NCI-H2107 (cell line): ENCODE measurements at regions not wholly inside any gene's neighbourhood (a gene's known extent, or its start where the extent isn't known, plus 50 kb on each side); places are given as distances from the start of the nearest gene placed in this dataset.
"Not testable (repeated sequence)": the region's sequence is repeated elsewhere in the genome, so short reads cannot be mapped to it uniquely, and the experiment has no call there.

ENCODE experiments used
- DNase-seq: peaks from one replicate; lab custom pipeline; 2025; lab: John Stamatoyannopoulos, UW

- no peak for DNase-seq
These were observed 138.1 kb downstream of the SCG2 start for GRCh38 chr2:223464071-223464470.

GRCh38 chr2:223465793-223466192 is 136.4 kb downstream of the SCG2 start:
- DNase-seq: no peak

DNA sequence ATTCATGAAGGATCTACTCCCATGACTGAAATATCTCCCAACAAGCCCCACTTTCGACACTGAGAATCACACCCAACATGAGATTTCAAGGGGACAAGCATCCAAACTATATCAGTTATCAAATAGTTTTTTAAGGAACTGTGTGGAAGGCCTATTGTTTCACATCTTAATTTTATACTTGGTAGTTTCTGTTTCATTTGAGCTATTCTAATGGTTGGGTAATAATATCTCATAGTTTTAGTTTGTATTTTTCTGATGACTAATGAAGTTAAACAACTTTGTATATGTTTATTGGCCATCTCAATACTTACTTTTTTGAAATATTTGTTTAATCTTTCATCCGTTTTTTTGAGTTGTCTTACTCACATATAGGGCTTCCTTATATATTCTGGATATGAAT is 135.0 kb downstream of the SCG2 start:
- no peak for DNase-seq

GRCh38 chr2:223469270-223470046 is 132.7 kb downstream of the SCG2 start:
- peak; percentile 21 for DNase-seq

DNA sequence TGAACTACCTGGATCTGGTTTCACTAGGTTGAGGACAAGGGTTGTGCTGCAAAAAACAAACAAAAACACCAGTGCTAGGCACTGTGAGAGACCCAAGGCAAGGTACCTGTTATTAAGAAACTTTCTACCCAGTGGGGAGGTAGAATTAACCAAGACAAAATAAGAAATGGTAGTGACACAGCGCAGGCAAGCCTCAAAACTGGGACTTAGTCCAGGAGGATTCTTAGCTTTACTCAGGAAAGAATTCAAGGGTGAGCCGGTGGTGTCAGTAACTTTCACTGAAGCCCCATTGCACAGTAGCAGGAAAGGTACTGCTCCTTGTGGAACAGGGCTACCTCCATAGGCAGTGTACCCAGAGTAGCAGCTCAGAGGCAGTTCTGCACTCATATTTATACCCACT is 131.6 kb downstream of the SCG2 start:
- no peak for DNase-seq

GRCh38 chr2:223472771-223473170 is 129.4 kb downstream of the SCG2 start:
- no peak for DNase-seq

DNA sequence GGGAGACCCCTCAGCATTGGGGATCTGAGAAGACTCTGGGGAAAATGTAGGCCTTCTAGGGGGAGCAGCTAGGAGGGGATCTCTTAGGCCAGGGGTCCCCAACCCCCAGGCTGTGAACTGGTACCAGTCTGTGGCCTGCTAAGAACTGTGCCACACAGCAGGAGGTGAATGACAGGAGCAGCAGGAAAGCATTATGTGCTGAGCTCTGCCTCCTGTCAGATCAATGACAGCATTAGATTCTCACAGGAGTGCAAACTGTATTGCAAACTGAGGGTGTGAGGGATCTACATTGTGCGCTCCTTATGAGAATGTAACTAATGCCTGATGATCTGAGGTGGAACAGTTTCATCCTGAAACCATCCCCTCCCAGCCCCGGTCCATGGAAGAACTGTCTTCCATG is 127.3 kb downstream of the SCG2 start:
- DNase-seq: no peak

GRCh38 chr2:223475901-223476300 is 126.3 kb downstream of the SCG2 start:
- DNase-seq: no peak

DNA sequence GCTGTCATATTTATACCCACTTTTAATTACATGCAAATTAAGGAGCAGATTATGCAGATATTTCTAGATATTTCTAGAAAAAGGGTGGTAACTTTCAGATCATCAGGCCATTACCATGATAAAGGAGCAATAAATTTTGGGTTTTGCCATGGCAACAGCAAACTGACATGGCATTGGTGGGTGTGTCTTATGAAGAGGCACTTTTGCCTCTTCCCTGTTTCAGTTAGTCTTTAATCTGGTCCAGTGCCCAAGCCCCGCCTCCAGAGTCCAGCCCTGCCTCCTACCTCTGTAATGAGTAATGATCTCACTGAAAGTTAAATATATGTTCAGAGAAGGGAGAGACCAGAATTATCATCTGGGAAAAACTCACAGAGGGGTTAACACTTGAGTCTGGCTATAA is 124.8 kb downstream of the SCG2 start:
- no peak for DNase-seq

DNA sequence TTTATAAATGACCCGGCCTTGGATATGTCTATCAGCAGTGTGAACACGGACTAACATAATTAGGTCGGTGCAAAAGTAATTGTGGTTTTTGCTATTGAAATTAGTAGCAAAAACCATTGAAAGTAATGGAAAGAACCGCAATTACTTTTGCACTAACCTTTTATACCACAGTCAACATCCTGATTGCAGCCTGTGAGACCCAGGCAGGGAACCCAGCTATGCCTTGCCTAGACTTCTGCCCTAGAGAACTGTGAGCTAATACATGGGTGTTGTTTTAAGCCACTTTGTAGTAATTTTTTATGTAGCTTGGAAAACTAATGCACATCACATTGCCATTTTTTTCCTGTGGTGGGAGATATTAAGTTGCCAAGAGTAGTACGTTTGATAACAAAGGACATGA is 120.7 kb downstream of the SCG2 start:
- no peak for DNase-seq

GRCh38 chr2:223486751-223487150 is 115.4 kb downstream of the SCG2 start:
- DNase-seq: no peak

DNA sequence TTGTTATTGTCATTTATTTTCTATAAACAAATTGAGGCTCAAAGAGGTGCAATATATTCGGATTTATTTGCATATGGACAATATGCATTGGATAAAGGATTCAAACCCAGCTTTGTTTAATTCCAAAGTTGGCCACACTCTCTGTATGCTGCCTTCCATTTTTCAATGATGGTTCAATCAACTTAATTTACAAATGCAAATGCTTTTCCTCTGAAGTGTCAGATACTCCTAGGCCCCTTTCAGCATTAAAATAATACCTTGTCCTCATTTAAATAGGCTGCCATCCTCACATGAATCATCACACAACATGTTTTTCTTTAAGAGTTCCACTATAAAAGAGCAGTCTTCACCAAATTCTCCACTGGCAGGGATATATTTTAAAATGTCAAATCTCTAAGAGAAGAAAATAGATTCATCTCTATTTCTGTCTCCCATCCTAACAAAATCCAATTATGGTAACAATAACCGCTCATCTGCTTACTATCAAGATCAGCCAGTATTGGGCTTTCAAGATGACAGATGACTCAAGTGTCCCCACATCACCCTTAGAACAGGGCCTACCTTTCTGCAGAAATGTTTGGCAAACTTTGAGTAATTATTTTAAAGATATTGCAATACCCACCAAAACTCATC is 114.8 kb downstream of the SCG2 start:
- no peak for DNase-seq

DNA sequence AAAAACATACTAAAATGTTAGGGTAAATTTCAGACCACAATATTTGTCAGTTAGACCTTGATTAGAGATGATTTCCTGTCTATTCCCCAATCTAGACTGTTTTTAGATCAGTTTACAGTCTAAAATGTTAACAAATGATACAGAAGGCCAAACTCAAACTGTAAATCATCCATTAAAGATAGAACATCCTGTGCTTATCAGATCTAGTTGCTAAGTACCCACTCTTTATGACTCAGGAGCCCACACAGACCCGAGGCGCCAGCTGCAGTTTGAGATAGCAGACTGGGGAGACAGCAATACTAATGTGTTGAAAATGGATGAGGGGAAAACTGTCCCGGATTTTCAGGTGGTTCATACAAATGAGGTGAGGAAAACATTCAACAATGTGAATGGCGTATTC is 113.3 kb downstream of the SCG2 start:
- DNase-seq: no peak

DNA sequence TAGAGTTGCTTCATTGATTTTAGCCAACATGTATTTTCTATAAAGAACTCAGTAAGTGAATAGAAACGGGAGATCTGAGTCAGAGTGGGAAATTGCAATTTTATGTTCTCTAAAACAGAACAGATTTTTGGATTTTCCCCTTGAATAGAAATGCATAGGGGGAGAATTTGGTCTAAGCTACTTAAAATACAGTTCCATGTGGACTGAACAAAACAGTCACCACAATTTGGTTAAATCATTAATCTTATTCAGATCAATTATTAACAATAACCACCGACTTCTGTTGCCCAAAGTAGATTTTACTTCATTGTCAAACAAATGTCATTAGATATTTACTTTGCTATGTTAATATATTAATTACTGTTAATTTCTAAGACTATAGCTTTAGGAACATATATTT is 107.7 kb downstream of the SCG2 start:
- DNase-seq: no peak

GRCh38 chr2:223494942-223495341 is 107.2 kb downstream of the SCG2 start:
- no peak for DNase-seq

DNA sequence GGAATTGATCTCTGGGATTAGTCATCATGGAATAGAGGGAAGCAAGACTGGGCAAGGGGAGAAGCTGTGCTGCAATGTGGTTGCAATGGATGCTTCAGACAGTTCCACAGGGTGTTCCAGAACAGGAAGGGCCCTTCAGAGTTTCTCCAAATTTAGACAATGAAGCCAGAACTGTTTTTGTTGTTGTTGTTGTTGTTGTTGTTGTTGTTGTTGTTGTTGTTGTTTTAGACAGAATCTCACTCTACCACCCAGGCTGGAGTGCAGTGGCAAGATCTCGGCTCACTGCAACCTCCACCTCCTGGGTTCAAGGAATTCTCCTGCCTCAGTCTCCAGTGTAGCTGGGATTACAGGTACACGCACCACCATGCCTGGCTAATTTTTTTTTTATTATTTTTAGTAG is 105.3 kb downstream of the SCG2 start:
- DNase-seq: not testable (repeated sequence)

GRCh38 chr2:223500709-223501108 is 101.5 kb downstream of the SCG2 start:
- no peak for DNase-seq

DNA sequence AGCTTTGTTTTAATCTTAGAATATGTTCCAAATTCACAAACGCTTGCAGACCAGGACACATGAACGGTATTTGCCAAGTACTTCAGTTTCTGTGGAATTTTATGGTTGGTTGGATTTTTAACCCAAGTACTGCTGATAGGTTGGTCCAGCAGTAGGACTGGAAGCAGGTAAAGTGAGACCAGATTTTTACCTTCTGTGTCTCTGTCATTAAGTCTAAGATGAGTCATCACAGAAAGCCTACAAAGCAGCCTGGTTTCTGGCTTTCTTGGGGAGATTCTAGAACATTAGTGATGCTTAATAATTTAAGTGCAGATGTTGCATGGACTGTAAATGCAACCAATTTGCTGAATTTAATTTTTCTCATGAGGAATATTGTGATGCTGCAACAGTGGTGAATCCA is 100.5 kb downstream of the SCG2 start:
- no peak for DNase-seq

GRCh38 chr2:223503746-223504145 is 98.4 kb downstream of the SCG2 start:
- no peak for DNase-seq

- no peak for DNase-seq
These were observed 93.8 kb downstream of the SCG2 start for GRCh38 chr2:223508372-223508771.

DNA sequence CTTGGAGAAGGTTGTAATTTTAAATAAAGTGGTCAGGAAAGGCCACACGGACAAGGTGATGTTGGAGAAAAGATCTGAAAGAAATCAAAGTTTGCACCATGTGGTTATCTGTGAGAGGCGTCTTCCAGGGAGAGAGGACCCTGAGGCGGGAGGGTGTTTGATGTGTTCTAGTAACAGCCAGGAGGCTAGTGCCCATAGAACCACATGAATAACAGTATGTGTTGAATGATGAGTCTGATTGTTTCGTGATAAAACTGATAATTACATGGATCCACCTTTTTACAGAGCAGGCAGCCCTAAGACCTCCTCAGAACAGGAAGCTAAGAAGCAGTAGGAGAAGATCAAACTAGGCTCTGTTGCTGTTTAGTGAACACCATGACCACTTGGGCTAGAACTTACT is 91.4 kb downstream of the SCG2 start:
- DNase-seq: no peak

- no peak for DNase-seq
These were observed 91.0 kb downstream of the SCG2 start for GRCh38 chr2:223511168-223511567.

- no peak for DNase-seq
These were observed 88.2 kb downstream of the SCG2 start for GRCh38 chr2:223513771-223514455.
